ENCODE measurements at regions not wholly inside any gene's neighbourhood (a gene's known extent, or its start where the extent isn't known, plus 50 kb on each side); places are given as distances from the start of the nearest gene placed in this dataset.

DNA sequence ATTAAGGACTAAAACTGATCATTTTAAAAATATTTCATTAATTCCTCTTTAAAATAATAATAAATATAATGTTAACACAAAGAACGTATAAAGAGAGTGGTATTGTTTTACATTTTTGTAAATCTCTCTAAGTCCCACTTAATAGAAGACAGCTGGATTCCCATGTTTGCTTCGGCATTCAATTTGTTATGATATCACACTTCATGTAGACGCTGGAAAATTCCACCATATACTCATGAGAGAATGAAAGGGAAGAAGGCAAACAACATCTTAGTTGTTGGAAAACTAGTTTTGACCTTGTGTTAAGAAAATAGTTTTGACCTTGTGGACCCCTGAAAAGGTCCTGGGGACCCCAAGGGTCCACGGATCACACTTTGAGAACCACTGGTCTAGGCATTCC, 85.3 kb upstream of the MGMT start:
- in situ Hi-C loops (cut with MboI; ENCODE audit: low sequenced_read_pairs) = no loop called here

DNA sequence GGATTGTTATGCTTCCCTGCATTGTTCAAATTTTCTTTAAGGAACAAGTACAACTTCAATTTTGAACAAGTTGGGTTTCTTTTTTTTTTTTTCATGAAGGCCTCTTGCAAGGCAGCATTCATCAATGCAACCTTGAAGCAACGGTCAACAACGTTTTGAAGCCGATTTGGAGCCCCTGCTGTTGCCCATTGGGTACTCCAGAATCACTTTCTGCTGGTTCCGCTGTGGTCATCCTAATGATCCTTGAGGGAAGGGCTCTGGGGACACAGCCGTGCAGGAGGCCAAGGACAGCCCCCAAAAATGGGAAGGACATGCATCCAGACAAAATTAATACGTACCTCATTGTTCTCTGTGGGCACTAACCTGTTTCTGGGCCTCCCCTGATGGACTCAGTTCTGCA, 84.6 kb upstream of the MGMT start:
- in situ Hi-C loops (cut with MboI; ENCODE audit: low sequenced_read_pairs) = no loop called here

DNA sequence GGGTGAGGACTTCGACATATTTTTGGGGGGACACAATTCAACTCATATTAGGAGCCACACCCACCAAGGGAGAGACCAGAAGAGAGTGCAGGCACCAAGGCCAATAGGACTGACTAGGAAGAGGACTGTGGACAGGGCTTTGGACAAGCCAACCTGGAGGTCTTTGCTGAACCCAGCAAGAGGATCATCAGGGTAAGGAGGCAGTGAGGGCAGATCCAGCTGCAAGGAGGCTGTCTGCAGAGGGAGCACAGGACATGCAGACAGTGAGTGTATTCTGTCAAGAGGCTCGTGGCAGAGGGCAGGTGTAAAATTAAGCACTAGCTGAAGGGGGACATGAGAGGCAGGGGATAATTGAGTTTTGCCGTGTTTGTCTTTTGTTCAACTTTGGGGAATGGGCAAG, 83.4 kb upstream of the MGMT start:
- in situ Hi-C loops (cut with MboI; ENCODE audit: low sequenced_read_pairs) = no loop called here

DNA sequence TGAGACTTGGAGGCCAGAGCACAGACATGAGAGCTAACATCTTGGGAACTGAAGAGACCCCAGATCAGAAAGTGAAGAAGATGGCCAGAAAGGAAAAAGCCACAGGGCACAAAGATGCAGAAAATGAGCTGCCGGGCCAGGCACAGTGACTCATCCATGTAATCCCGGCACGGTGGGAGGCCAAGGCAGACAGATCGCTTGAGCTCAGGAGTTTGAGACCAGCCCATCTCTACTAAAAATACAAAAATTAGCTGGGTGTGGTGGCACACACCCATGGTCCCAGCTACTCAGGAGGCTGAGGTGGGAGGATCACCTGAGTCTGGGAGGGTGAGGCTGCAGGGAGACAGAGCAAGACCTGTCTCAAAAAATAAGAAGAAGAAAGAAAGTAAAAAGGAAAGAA, 81.4 kb upstream of the MGMT start:
- in situ Hi-C loops (cut with MboI; ENCODE audit: low sequenced_read_pairs) = no loop called here

DNA sequence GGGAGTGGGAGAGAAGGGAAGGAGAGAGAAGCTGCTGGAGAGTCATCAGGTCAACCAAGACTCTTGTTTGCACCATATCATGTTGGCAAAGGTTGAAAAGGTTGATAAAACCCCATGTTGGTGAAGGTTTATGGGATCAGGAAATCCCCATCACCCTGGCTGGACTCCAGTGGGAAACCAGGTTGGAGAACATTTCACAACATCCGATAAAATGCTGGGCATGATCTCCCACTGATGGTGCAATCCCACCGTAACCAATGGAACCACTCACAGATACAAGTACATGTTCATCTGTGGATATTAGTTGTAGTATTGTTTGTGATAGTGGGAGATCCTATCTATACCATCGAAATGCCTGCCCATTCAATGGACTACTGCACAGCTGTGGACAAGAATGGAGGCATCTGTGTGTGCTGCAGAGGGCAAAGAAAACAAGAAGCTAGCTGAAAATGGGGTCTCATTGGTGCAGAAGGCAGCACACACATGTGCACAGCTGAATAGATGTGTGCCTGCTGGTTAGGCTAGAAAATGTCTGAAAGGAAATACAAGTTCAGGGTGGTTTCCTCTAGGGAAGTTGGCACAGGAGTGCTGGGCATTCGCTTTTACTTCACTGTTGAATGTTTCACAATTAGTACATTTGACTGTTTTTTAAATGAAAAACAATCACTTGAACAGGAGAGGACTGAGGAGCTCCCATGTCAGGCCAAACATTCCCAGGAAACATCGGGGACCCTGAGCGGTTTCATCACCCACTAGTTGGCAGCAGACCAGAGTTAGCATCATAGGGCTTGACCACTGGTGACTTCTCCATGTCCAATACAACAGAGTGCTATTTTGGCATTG, 80.4 kb upstream of the MGMT start:
- in situ Hi-C loops (cut with MboI; ENCODE audit: low sequenced_read_pairs) = no loop called here

DNA sequence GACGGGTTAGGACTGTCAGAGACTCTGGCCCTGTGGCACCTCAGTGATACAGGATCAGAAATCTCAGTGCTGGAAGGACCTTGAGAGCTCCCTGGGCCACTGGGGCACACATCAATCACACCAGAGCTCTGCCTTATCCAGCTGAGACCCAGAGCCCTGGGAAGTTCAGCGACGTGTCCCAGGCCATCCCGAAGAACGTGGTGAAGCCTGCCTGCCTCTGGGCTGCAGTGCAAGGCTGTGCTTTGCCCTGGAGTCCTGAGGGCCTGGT, 79.8 kb upstream of the MGMT start:
- in situ Hi-C loops (cut with MboI; ENCODE audit: low sequenced_read_pairs) = no loop called here

DNA sequence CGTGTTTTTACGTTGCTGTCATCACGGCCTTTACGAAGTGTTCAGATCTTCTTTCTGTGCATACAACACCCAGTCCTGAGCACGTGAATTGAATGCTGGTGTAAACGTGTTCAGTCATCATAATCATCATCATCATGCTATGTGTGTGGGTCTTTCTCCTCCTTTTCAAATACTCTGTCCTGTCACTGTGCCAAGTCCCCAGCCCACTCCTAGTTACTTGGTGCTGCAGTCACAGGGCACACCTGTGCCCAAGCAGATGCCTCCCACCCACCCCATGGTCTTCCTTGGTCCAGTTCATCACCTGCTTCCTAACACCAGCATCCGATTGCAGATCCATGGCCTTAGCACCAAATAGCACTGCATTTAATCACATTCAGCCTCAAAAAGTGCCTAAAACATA, 78.6 kb upstream of the MGMT start:
- in situ Hi-C loops (cut with MboI; ENCODE audit: low sequenced_read_pairs) = no loop called here

DNA sequence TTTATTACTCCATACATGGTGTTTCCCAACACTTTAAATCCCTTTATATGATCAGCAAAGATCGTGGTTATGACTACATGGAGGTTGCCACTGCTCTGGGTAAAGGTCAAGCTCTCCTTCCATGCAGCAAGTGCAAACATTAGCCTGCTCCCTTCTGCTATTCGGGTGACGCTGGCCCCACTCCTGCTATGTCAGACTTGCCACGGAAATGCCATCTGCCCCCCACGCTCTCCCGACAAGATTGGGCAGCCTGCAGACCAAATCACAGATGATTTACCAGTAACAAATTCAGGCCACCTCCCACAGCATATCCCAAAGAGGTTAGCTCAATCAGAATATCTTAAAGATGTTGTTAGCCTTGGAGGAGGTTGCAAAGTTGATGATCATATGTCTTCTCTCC, 77.8 kb upstream of the MGMT start:
- in situ Hi-C loops (cut with MboI; ENCODE audit: low sequenced_read_pairs) = no loop called here

DNA sequence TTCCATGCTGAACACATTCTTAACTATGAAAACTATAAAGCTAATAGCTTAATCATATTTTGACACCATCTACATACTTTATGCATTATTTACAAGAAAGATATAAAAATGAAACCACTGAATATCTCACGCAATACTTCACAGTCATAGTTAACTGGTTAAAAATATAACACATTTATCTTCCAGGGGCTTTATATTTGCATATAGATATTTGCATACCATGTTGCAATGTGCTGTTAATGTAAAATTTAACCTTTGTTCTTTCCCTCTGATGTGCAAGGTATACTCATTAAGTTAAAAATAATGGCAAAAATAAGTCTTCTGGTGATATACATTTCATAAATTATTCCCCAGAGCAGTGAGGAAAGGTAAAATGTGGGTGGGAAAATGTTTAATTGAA, 76.9 kb upstream of the MGMT start:
- in situ Hi-C loops (cut with MboI; ENCODE audit: low sequenced_read_pairs) = no loop called here

DNA sequence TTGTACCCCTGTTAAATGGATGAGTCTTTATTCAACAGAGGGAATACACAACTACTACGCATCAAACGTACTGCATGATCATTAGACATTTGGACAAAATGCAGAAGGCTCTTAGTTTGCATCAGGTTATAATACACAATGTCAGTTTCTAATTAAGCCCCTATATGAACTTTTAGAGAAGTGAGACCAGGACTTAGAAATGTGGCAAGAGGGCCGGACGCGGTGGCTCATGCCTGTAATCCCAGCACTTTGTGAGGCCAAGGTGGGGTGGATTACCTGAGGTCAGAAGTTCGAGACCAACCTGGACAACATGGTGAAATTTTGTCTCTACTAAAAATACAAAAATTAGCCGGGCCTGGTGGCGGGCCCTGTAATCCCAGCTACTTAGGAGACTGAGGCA, 76.3 kb upstream of the MGMT start:
- in situ Hi-C loops (cut with MboI; ENCODE audit: low sequenced_read_pairs) = no loop called here

DNA sequence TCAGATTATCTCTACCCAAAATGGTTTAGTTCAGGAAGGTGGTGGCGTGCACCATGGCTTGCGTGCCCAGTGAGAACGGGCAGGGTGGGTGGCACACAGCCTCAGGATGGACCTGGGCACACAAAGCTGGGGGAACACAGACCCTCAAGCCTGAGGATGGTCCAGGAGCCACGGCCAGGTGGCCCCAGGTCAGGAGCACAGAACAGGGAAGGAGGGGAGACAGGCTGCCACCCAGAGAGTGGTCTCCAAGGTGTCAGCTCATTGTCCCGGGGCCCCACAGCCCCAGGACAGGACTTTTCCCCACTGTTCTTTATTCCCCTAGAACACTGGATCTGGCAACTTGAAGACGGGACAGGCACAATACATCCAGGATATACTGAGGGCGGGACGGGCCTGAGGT, 75.6 kb upstream of the MGMT start:
- in situ Hi-C loops (cut with MboI; ENCODE audit: low sequenced_read_pairs) = no loop called here

DNA sequence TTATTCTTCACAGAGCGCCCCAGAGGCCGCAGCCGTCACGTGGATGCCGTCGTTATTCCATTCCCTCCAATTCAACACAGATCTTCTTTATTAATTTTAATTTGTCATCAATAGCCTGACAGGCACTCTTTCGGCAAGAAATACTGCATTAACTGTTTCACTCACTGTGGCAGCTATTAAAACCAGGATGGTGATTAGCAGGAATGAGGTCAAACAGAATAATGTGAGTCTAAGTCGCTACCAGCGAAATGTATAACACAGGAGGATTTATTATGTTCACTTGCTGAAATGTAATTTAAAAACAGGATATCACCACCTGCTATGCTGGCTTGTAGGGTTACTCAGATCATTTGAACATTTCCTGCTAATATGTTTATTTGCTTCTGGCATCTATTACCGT, 74.2 kb upstream of the MGMT start:
- in situ Hi-C loops (cut with MboI; ENCODE audit: low sequenced_read_pairs) = no loop called here

DNA sequence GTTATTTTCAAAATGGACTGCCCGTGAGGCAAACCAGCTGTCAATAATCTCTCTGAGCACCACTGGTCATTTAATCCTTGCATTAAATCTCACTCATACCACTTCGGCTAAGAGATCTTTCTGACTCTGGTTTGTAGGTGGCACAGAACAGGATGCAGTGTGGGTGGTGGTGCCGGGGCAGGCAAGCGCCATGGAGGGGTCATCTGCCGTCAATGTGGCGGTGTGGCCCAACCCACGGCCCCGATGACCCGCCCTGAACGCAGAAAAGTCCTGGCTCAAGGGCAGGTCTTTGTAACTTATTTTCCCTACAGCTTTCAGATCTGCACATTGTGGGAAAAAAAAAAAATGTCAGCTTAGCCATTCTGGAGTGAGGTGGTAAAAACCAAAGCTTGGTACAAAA, 73.2 kb upstream of the MGMT start:
- in situ Hi-C loops (cut with MboI; ENCODE audit: low sequenced_read_pairs) = no loop called here

DNA sequence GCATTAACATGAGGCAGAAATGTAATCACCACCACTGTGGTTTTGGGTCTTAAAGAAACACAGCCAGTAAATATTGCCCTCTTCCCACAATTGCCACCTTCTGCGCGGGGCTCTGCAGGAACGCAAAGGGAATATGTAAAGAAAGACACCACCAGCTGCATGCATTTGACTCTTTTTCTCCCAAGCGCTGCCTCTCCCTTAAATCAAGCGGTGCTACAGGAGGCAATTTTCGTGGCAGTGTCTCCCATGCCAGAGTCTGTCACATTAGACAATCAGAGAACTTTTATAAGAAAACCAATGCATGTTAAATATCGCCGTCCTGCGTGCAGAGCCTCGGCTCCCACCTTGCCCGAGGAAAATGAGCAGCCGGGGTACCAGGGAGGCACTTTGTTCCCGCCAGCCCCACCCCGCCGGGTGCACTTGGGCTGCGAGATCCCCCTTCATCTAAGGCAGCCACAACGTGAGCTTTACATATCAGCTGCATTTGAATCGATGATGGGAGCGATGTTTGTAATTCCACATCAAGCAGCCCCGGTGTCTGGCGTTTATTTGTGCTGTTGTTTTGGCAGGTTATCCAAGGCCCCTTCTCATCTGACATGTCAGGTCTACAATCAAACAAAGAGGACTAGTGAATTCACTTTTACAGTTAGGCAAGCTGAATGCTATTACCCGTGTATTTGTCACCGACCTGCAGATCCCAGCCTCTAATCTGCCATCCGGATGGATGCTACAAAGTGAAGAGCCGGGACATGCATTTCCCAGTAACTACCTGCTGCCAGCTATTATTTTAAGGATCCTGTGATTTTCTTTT, 72.3 kb upstream of the MGMT start:
- in situ Hi-C loops (cut with MboI; ENCODE audit: low sequenced_read_pairs) = no loop called here

DNA sequence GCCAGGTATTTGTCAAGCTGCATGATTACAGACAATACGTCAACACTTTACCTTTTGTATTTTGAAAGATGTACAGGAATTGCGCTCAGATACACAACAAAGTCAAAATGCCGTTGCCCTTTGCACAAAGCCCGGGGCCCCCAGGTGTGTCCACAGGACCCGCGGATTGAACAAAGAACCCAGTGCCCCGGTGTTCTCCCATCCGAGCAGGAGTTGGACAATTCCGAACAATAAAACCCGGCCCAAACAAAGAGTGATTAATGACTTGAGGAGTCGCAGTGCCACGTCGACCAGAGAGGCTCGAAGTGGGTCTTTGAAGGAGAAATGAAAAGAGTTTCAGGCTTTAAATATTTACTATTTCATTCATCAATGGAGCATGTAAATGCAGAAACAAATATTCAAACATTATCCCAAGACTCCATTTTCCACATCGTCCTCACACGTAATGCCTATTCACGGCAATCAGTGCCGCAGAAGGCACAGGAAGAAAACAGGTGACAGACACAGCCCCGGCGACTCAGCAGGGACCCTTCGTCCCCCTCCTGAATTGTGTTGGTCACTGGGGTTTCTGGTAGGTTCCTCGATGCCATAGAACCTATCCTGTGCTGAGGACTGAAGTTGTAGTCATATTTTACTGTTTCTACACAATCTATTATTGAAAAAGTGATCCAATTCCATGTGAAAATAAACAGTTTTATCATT, 70.9 kb upstream of the MGMT start:
- in situ Hi-C loops (cut with MboI; ENCODE audit: low sequenced_read_pairs) = no loop called here

DNA sequence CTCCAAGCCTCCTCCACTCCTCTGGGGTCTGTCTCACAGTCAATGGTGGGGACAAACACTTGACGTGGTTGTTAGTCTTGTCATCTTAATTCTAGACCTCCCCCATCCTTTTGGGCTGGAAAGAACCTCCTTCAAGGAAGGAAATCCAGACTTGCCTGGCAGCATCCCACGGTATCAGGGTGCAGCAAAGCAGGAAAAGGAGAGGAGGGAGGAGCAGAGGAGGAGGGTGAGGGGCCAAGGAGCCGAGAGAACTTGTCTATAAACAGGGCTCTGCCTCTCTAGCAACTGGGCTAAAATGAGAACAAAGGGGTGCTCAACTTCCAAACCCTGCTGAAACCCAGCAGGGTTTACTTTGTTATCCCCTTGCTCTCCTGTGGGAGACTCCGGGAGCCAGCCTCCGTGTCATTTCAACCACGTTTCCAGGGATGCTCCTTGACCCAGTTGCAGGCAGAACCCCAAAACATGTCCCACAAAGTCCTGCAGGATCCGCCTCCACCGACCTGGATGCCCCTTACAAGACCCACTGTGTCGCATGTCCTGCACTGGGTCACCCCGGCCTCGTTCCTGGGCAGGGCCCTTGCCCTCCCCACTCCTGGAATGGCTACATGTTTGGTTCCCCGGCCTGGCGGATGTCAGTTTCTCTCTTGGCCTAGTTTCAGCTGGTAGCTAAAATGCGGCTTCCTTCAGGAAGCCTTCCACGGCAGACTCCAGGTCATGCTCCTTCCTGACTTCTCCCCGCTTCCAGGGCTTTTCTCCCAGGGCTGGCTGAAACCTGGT, 69.7 kb upstream of the MGMT start:
- in situ Hi-C loops (cut with MboI; ENCODE audit: low sequenced_read_pairs) = no loop called here

DNA sequence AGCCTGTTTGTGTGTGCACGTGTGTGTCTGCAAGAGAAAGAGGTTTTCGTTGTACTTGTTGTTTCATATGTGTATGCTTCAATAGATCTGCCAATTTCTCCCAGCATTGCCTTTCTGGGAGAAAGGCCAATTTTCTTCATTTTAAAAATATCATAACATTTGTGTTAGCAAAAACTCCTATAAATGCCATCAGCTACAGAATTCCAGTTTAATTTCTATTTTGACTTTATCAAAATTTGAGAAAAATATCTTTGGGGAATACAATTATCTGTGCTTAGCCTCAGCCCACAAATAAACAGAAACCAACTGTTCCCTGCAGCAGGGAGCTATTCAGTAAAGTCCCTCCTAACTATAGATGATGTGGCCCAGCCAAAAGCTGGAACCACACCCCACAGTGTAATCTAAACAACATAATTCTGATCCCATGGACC, 68.3 kb upstream of the MGMT start:
- in situ Hi-C loops (cut with MboI; ENCODE audit: low sequenced_read_pairs) = no loop called here

DNA sequence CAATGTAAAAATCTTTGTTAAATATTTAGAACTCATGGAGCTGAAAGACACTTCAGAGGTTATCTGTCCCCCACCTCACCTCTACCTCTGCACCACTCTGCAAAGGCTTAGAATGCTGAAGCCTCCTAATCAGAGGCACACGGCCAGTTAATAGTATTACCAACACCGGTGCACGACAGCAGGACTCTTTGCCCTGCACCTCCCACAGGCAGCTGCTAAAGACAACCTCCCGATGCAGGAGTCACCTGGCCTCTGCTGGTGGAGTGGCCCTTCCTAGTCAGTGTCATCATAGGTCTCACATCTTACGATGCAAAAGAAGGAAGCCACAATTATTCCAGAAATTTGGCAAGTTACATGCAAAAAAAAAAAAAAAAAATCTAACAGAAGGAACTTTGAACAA, 66.6 kb upstream of the MGMT start:
- in situ Hi-C loops (cut with MboI; ENCODE audit: low sequenced_read_pairs) = no loop called here

DNA sequence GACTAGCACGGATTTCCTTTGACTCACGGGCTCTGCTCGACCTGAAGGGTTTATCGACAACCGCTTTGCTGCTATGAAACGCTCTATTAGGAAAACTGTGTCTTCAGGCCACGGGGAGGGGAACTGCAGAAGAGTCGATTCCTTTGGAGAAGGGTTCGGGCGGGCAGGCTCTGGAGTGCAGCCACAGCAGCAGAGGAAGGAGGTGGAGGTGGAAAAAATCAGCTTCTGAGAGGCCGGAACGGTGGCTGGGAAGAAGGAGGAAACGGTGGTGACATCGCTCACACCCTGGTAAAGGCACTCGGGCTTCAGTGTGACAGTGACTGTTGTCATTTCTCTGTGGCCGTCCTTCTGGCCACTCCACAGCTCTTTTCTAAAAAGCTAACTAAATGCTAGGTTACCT, 64.6 kb upstream of the MGMT start:
- in situ Hi-C loops (cut with MboI; ENCODE audit: low sequenced_read_pairs) = no loop called here

DNA sequence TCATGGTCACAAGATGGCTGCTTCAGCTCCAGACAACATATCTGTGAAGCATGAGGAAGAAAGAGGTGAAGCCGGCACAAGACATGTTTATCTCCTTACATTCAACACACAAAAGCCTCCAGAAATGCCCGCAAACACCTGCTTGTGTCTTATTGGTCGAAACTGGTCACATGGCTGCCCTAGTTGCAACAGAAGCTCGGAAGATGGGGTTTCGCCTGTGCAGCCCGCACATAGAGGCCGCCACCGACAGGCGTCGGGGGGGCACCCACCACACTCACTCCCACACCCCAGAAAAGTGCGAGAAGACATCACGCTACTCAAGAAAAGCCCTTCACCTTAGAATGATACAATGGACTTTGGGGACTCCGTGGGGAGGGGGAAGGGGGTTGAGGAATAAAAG, 63.0 kb upstream of the MGMT start:
- in situ Hi-C loops (cut with MboI; ENCODE audit: low sequenced_read_pairs) = no loop called here

DNA sequence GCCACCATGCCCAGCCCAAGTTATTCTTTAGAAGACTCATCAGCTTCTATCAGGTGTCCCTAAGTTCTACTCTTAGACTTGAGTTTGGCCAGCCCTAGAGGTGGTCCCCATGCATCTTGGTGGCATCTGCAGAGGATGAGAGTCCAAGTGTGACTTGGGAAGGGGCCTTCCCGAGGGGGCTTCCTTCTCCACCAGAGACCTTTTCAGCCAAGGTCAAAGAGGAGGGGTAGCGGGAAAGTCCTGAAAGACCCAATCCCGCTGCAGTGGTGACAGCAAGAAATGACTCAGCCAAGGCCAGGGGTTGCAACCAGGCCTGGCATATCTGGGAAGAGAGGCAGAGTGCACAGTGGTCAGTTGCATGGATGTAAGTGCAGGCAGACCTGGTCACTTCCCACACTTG, 61.7 kb upstream of the MGMT start:
- in situ Hi-C loops (cut with MboI; ENCODE audit: low sequenced_read_pairs) = no loop called here
